AG08396 (cell line): ENCODE measurements at regions not wholly inside any gene's neighbourhood (a gene's known extent, or its start where the extent isn't known, plus 50 kb on each side); places are given as distances from the start of the nearest gene placed in this dataset.

Source experiments
- DNase-seq: peaks from one replicate; pipeline ENCODE4 v3.0.0; 2012; ENCODE audit warnings: low spot score, mixed read lengths

DNA sequence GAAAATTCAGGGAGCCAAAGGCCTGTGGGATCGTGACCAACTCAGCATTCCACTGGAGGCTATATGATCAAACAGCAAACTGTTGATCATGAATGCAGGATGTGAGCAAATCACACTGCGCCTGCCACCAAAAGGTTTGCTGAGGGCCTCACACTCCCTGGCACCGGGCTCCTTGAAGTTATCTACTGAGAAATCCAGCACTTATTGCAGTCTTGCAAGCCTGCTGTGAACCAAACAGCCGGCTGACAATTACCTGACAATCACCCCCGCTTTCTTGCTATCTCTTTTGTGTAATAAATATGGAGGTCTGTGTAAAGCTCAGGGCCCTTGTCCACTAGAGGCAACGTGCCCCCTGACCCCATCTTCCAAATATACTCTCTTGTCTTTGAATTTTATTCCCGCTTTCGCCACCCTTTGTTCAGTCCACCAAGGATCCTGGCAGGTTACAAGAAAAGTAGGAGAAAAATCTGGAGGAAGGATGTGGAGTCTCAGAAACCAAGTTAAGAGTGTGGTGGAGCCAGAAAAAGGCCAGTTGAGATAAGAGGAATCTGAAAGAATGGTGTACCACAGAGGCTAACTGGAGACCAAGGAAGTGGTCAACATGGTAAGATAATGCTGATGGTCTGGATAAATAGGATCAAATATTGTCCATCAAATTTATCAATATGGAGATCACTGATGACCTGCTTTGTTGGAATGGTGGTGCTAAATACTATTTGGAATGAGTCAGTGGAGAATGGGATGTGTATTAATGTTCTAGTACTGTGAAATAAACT is 229.2 kb downstream of the ALX1 start:
- no peak for DNase-seq

DNA sequence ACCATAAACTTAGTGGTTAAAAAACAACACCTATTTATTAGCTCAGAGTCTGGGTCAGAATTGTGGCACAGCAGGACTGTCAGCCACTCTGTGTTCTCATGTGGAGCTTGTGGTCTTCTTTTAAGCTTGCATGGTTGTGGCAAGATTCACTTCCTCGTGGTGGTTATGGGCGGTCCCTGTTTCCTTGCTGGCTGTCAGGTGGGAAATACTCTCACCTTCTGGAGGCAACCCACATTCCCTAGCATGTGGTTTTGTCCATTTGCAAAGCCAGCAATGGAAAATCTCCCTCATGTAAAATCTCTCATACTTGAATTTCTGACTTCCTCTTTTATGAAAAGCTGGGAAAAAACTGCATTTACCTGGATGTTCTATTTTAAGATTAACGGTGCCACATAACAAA is 229.8 kb downstream of the ALX1 start:
- DNase-seq, result no peak

DNA sequence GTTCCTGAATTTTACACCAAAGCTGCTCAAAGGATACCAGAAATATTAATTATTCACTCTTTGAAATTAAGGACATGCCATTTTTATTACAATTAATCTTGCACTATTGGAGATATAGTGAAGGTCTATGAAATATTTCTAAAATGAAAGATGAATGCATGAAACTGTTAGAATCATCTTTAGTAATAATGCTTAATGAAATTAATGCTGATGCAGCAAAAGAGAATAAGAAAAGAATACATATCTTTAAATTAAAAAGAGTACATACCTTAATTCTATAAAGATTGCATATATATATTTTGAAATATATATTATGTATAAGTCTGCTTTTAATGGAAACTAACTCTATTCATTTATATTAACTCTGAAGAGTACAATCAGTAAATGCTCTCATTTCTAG is 236.0 kb downstream of the ALX1 start:
- DNase-seq, result no peak

DNA sequence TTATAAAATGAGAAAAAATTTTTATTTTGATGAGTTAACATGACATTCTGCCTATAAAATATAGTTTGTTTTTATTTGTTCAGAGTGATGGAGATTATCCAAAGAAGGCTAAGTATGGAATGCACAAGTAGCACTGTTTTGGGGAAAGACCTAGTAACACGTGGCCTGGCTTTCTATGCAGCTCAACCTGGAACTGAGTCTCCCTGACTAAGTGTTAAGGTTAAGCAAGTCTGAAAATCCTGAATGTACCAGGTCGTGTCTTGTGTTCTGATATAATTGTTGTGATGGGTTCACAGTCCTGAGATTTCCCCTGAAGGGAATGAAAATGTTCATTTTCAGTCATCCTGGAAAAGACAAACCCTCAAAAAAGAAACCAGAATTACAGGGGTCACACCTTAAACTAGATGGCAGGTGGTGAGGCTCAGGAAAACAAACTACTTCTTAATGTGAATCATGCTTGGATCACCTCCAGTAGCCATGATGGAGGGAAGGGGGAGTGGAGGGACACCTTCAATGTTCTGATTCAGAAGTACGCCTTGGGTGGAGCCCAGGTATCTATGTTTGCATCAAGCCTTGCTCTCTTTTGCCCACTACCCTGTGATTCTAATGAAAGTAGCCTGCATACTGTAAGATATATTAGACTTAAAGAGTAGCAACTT is 236.8 kb downstream of the ALX1 start:
- DNase-seq, result no peak

DNA sequence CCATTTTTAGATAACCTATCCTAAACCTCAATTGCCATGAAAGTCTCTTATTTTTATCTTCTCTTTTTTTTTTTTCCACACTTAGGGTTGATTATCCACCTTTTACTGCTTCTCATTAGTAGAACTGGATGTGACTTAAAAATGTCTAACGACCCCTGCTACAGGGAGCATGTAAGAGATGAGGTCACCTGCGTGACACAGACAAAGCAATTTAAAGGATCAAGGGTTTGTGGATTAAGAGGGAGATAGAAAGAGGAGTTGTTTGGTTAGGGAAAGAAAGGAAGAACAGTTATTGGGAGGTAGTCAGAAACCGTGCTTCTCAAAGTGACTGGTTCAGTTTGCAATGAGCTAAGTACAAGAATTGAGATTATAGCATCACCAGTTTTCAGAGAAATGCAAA is 239.1 kb downstream of the ALX1 start:
- no peak for DNase-seq

DNA sequence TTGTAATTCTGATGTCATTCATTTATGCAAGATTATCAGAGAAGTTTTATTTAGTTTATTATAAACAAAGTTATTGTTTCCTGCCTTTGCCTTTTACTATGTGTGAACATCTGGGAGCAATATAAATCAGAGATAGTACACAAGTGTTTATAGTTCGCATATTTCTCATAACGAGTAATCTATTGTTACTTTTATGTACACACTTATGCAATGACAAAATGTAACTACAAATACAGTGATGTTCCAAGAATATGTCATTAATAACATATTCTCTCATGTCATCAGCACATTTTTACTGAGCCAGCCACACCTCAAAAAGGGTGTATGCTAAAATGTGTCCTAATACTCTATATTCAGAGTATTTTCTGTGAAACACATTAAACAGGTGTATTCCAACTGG is 243.2 kb downstream of the ALX1 start:
- no peak for DNase-seq

DNA sequence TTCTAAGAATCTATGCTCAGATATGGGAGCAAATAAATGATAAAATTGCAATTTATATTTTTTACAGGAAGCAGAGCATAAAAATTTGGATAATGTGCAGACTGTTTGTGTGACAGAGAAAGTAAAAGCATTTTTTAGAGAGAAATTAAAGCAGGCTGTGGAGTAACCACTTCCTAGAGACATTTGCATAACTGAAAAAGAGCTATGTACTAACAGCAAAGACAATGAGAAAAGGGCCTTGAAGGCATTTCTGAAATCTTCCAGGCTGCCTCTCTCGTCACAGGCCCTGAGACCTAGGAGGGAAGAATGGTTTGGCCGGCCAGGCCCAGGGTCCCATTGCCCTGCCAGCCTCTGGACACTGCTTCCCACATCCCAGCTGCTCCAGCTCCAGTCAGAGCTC is 247.2 kb downstream of the ALX1 start:
- DNase-seq, result no peak

DNA sequence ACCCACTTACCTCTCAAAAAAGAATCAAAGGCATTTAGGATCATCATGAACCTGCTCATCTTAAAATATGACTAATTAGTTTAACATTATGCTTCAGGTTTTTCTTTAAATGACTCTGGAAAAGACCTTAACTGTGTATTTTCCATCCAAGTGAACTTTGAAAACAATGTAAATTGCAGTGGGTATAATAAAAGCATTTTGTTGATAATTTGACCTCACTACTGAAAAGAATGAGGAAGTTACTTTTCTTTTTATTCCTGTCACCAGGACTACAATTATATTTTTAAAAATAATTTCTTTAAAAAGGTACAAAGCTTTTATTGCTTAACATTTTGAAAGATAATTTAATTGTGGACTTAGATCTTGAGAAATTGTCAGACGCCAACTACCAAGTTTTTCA is 249.9 kb downstream of the ALX1 start:
- DNase-seq, result no peak

DNA sequence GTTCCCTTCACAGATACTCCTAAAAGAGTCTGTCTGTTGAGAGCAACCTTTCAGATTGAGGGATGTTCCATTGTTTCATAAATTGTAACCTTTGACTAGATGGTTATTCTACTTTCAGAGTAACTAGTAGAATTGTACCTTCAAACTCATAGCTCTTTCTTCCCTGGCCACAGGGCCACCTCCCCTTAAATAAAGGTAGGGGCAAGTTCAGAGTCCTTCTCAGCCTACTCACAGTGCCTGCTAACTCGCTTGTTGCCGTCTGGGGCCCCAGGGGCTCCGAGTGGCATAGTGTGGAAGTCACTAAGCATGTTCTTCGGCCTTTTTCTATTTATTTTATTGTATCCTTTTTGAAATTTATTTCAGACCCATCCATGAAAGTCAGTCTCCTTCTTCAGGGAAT is 250.4 kb downstream of the ALX1 start:
- no peak for DNase-seq

DNA sequence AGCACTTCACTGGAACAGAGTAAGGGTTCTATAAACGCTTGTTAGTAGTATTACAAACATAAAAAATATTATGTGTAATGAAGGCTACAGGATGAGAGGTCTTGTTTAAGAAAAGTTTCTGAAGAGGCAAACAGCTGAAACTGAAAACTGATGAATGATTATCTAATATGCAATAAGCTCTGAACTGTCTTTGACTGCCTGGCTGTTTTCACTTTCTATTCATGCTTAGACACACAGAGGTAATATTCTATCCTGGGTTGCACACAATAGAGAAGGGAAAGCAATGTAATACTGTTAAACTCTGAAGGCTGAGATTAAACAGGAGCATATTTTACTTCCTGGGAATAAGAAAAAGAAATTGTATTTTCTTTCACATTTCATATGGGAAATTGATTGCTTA is 251.3 kb downstream of the ALX1 start:
- no peak for DNase-seq

DNA sequence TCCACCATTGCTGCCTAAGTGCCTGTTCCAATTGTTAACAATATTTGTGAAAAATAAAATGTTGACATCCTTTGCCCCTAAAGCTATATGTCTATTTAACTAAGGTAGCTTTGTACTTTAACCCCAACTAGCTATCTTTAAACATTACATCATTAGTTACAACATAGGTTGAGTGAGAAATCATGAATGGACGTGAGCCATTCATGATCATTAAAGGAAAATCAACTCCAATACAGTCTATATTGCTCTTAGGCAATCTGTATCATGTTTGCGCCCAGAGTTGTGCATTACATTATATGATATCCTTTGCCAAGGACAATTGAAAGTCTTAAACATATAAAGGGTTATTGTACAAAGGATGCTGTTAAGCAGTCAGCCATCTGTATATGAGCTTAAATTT is 269.6 kb downstream of the ALX1 start:
- no peak for DNase-seq

DNA sequence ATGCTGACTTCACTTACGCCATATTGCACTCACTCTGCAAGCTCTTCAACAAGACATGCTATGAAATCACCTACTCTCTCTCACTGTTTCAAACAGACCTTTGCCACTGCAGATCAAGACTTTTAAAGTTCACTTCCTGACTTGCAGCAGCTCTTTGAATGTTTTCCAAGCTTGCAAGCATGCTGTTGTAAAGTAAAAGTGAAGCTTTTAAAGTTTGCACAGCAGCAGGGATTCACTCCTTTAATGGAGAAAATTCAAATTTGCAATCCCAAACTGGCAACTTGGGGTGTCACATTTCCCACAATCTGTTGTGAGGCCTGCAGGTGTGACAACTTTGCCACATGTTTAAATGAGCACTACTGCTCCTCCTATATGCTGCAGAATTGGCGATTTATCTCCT is 270.9 kb downstream of the ALX1 start:
- DNase-seq, result no peak

DNA sequence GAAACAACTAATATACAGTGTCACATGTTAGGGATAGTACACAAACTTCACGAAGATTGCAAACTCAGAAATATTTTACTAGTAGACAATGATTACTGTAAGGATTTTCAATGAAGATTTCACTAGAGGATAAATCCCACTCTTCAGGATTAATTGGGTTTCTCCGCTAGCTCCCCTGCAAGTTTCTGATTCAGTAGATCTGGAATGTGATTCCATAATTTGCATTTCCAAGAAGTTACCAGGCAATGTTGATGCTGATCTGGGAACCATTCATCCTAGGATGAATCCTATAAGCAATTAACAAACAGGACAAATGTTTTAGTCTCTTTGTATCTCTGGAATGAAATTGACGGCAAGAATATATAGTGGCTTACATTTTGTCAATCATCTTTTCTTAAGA is 272.4 kb downstream of the ALX1 start:
- DNase-seq, result no peak

DNA sequence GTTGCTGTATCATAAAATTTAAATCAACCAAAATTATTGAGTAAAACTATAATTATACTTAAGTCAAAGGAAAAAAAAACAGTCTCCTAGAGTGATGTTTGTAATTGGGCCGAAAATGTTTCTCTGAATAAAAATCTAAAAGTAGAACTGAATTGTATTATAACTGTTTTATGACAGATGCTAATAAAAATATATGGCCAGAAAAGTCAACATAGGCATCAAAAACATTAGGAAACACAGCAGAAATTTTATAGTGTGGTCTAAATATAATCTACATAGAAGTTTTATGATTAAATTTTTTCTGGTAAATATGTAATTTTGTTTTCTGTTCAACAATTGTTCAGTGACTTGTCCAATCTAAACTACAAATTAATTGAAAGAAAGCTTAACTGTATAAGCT is 277.8 kb downstream of the ALX1 start:
- no peak for DNase-seq

DNA sequence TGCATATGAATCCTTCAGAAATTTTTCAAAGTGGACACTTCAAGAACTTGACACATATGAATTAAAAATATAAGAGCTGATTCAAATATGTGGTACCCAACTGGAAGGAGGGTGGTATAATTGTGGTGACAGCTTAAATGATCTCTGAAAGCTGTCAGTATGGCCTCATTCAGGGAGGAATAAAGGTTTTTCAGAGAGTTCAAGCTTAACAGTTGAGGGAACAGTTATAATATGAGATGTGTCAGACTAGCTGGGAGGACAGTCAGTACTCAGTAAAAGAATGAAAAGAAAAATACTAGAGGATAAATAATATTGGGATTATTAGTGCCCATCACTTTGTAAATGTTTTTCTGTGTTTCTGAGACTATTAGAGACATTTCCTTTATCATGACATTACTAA is 277.5 kb downstream of the RASSF9 start:
- DNase-seq, result no peak

DNA sequence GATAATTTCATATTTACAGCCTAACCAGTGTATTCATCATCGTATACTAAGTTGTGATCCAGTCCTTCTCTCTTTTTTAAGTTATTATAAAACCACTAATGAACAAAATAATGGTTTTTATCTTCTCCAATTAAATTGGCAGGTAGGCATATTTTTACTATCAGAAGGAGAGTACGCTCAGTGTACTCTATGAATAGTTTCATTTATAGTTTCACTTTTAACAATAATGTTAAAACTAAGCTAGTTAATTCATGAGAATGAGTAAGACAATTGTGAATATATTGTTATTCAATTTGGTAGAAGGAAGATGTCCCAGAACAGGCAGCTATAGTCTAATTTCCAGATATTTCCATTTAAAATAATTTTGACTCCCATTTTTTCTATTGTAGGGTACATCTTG is 277.1 kb downstream of the RASSF9 start:
- DNase-seq, result no peak

DNA sequence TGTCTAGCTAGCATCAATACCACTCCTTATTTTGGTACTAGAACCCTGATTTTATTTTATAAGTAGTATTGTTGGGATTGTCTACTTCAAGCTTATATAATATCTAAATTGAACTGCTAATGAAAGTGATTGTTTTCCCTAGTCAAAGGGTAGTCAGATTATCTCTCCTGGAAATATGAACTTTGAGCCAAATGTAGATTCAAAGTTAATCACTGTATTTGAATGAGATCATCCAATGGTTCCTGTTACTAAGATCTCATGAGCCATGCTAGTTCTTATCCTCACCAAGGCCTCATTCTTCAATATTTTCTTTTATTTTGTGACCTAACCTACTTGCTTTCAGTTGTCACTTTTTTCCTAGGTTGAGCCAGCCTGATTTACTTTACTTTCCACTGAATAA is 276.7 kb downstream of the RASSF9 start:
- DNase-seq, result no peak

DNA sequence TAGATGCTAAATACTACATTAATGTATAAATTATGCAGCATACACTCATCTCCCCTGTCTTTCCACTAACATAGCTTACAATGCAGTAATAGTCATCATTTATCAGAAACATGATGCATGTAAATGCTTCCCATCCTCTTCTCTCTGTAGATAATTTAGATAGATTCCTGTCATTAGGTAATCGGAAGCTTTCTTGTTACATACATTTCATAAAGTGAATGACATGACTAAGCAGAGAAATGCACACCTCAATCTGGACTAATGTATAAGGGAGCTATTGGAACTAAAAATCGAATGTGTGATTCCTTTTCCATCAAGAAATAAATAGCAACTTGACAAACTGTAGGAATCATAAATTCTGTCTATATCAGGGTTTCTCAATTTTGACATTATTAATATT is 273.4 kb downstream of the RASSF9 start:
- no peak for DNase-seq

DNA sequence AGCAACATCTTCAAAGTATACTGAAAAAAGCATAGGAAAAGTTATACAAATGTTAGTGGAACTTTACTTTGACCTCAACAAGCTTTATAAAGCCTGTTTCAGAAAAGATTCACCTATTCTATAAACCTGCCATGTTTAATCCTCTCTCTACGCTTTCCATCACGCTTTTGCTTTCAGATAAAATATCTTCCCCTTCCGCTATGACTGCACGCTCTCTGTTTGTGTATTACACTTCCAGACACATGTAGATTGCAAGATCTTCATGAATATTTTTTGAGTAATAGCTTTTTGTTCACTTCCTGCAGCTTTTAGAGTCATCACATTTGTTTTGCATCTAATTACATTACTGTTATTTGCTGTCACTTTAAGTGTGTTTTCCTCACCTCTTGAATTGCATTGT is 271.4 kb downstream of the RASSF9 start:
- DNase-seq, result no peak

DNA sequence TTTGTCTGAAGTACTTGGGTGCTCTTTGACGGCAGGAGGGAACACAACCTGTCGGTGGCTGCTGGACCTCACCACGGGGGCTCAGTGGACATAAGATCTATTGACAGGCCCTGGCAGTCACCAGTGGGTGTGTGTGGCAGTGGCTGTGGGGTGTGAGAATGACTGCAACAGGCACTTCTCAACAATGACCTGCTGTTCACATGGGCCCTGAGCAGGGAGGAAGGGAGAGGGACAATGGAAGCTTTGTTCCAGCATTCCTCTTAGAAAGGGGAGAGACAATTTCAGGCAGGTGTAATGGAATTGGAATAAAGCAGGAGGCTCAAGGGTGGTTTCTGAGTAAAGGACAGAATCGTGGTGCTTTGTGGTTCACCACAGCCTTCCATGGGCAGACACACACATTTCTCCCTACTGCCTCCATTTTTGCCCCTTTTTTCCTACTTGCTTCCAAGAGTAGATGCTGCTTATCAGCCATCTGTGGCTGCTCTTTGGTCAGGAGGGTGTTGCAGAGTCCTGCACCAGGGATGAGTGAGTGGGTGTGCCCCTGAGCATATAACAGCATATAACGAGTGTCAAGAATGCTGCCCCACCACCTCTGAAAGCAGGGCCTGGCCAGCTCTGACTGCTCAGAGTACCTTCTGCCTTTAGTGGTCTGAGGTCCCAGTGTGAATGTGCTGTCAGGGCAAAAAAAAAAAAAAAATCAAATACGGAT is 267.7 kb downstream of the RASSF9 start:
- DNase-seq, result no peak

DNA sequence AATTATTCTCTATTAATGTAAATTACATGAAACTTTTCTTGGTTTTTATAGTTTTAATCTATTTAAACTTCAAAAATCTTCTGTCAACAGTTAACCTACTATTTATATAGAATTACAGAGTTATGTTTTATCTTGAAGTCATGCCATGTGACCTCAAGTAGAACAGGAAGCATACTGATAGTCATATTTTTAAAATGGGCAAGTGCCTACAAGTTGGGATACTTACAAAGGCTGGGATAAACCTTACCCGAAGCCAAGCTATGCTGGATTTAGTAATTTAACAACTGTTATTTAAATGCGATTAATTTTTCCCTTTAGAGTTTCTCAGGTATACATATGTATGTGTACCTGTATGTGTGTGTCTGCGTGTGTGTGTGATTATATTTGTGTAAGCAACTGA is 266.9 kb downstream of the RASSF9 start:
- no peak for DNase-seq

DNA sequence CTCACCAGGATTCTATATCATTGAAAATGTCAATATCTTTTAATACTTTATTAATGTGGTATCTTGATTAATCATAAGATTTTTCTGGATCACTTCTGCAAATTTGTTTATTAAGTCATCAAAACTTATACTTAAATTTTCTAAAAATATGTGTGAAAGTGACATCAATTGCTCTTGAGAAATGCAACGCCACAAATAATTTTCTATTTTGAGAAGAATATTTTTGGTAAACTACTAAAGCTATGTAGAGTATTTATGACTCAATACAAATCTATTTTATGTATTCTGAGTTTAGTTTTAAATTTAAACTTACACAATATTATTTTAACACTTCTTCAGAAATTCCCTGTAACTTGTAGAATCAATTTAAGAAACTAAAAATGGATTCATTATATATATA is 263.3 kb downstream of the RASSF9 start:
- DNase-seq, result no peak

DNA sequence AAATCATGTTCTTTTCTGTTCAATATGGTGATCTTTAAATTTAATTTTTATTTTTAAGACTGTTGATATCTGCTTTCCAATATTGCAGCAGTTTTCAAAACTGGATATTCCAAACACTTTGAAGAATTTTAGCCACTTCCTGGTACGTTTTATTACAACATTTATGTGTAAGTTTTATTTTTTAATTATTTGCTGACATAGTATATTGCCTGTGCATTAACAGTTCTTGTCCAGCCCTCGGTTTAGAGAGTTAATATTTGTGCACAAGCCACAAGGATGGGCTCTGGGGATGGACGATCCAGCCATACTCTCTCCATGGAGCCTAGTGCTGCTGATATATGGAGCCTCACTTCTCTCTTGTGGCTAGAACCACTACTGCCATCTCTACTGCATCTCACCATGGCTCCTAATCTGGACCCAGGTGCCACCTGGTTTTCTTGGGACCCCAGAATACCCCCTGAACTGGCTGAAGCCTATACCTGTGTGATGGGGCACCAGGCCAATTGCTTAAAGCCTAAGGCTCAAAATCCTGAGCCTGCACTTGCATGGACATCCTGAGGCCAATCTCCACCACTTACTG is 262.5 kb downstream of the RASSF9 start:
- no peak for DNase-seq
